K562 (cell line): ENCODE measurements at regions not wholly inside any gene's neighbourhood (a gene's known extent, or its start where the extent isn't known, plus 50 kb on each side); places are given as distances from the start of the nearest gene placed in this dataset.
"Not testable (repeated sequence)": the region's sequence is repeated elsewhere in the genome, so short reads cannot be mapped to it uniquely, and the experiment has no call there.

Experiments
- ATAC-seq: fragments of 200-7000 bp; cut with Tn5 transposase; 3 replicates; pipeline ENCODE4 v1.9.1; 2020; ENCODE audit warnings: moderate library complexity
- BruUV-seq: library from RNA; stranded (reverse); fragments of 400-500 nt; replicated peaks from 2 replicates; lab custom pipeline; 2021; lab: Mats Ljungman, UMichigan
- CTCF ChIA-PET: fragments of 300-600 bp; formaldehyde crosslinking; extraction: SDS; loops from one replicate; lab custom pipeline; 2021; ENCODE audit warnings: low intra/inter-chr PET ratio; lab: Yijun Ruan, JAX
- POLR2A ChIA-PET: fragments of 300-600, 350-650 bp; sonication (Branson Sonifier 250); formaldehyde crosslinking; extraction: SDS; loops from one replicate; lab custom pipeline; 2021; ENCODE audit warnings: antibody characterized with exemption, inconsistent platforms; lab: Yijun Ruan, JAX
- DNase-seq, 4 experiments: peaks; one replicate each; pipeline versions ENCODE4 v3.0.0 to v3.0.0-alpha.2; 2011 to 2018; ENCODE audit warnings: low spot score in 3 of 4, mixed read lengths in 3 of 4; ENCODE audit errors: extremely low read depth in 1 of 4
- FAIRE-seq: peaks from 2 replicates; lab custom pipeline; 2011; peaks lifted over from hg19 to GRCh38; lab: Jason Lieb, UNC
- H2AFZ ChIP-seq: 2 replicates; pipeline ENCODE4 v1.6.0; 2011; ENCODE audit warnings: low read depth, low read length, control low read depth, inconsistent platforms
- H3K27ac ChIP-seq: fragments of 200-600 bp; 3 replicates; pipeline ENCODE4 v1.8.0; 2011; ENCODE audit warnings: low read depth, mild to moderate bottlenecking, control low read depth, inconsistent platforms, low read length, moderate library complexity, mixed read lengths; ENCODE audit errors: extremely low read depth
- H3K27me3 ChIP-seq, 2 experiments: fragments of 300-600 bp in 1 of 2; 2 replicates in 1 of 2; 3 replicates in 1 of 2; pipeline versions ENCODE4 v1.6.0 to v1.8.0; 2011; ENCODE audit warnings: inconsistent platforms in 2 of 2, low read length in 2 of 2, mild to moderate bottlenecking in 1 of 2, mixed read lengths in 1 of 2, moderate library complexity in 1 of 2; ENCODE audit not compliant: control insufficient read depth in 2 of 2, insufficient read depth in 2 of 2
- H3K36me3 ChIP-seq: fragments of 300-600 bp; 3 replicates; pipeline ENCODE4 v1.8.0; 2011; ENCODE audit warnings: mild to moderate bottlenecking, low read length, inconsistent platforms; ENCODE audit not compliant: control insufficient read depth, insufficient read depth
- H3K4me1 ChIP-seq, 2 experiments: fragments of 200-600 bp in 1 of 2; replicated peaks in 1 of 2; 2 replicates in 1 of 2; 3 replicates in 1 of 2; pipeline versions ENCODE4 v1.5.1 to v1.8.0; 2011; ENCODE audit warnings: inconsistent platforms in 2 of 2, low read length in 2 of 2, mild to moderate bottlenecking in 1 of 2, mixed read lengths in 1 of 2, moderate library complexity in 1 of 2; ENCODE audit not compliant: control insufficient read depth in 2 of 2, insufficient read depth in 2 of 2
- H3K4me2 ChIP-seq: 2 replicates; pipeline ENCODE4 v1.6.1; 2011; ENCODE audit warnings: low read length, control low read depth, inconsistent platforms, mixed read lengths; ENCODE audit not compliant: insufficient read depth
- H3K4me3 ChIP-seq: fragments of 200-600 bp; sonication (generic), shearing (Covaris generic); 2 replicates; pipeline ENCODE4 v1.5.1; 2016; ENCODE audit warnings: control low read depth, inconsistent platforms
- H3K79me2 ChIP-seq: fragments of 200-600 bp; 3 replicates; pipeline ENCODE4 v1.8.0; 2011; ENCODE audit warnings: low read length, inconsistent platforms; ENCODE audit not compliant: control insufficient read depth, insufficient read depth
- H3K9ac ChIP-seq, 2 experiments: 2 replicates each; pipeline versions ENCODE4 v1.6.0 to v1.6.1; 2011; ENCODE audit warnings: low read depth in 2 of 2, low read length in 2 of 2, control low read depth in 1 of 2, inconsistent platforms in 1 of 2, mild to moderate bottlenecking in 1 of 2, mixed read lengths in 1 of 2; ENCODE audit not compliant: insufficient read depth in 1 of 2
- H3K9me1 ChIP-seq: one replicate; pipeline ENCODE4 v1.6.0; 2011; ENCODE audit warnings: inconsistent platforms, mild to moderate bottlenecking, low read length, moderate library complexity; ENCODE audit not compliant: control insufficient read depth, insufficient read depth
- H3K9me3 ChIP-seq: replicated peaks from 2 replicates; pipeline ENCODE4 v1.5.1; 2011; ENCODE audit warnings: low read depth, low read length, inconsistent platforms; ENCODE audit not compliant: control insufficient read depth, insufficient read depth
- H4K20me1 ChIP-seq: replicated peaks from 2 replicates; pipeline ENCODE4 v1.6.1; 2011; ENCODE audit warnings: low read length, inconsistent platforms, mixed read lengths; ENCODE audit not compliant: control insufficient read depth, insufficient read depth
- ESRRA ChIP-seq: fragments of 450-650 bp; IDR thresholded peaks from 2 replicates; pipeline ENCODE4 v1.6.1; 2014; ENCODE audit warnings: low read depth, mild to moderate bottlenecking, moderate library complexity, borderline replicate concordance
- ZNF316 ChIP-seq: fragments of 450-650 bp; IDR thresholded peaks from 2 replicates; pipeline ENCODE4 v1.6.1; 2016
- WGBS: fragments of 100-300 bp; shearing (Covaris generic); methylation state at CpG from one replicate; pipeline ENCODE4 v1.1.6; 2016; ENCODE audit warnings: low coverage, mixed read lengths; ENCODE audit not compliant: insufficient coverage; ENCODE audit errors: missing lambda C conversion rate; 5-methylcytosine and 5-hydroxymethylcytosine counted together
- in situ Hi-C: fragments of 300-500 bp; cut with MboI; formaldehyde crosslinking; loops from 4 replicates; pipeline ENCODE4 v1.15.0; 2018; ENCODE audit warnings: inconsistent platforms, mixed read lengths
- intact Hi-C: fragments of 100-400 bp; cut with micrococcal nuclease; formaldehyde crosslinking; loops from 2 replicates; pipeline ENCODE4 v1.14.2; 2022

DNA sequence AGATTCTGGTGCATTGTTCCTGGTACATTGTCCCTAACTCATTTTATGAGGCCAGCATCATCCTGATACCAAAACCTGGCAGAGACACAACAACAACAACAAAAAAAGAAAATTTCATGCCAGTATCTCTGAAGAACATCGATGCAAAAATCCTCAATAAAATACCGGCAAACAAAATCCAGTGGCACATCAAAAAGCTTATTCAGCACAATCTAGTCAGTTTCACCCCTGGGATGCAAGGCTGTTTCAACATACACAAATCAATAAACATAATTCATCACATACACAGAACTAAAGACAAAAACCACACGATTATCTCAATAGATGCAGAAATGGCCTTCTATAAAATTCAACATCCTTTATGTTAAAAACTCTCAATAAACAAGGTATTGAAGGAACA lies 477.4 kb downstream of the SOCS6 start:
- H4K20me1 ChIP-seq, DNase-seq, ATAC-seq, POLR2A ChIA-PET, H3K79me2 ChIP-seq, FAIRE-seq, H3K27ac ChIP-seq, H3K4me2 ChIP-seq, CTCF ChIA-PET, BruUV-seq, in situ Hi-C loops, intact Hi-C loops, H3K9me1 ChIP-seq, H3K9me3 ChIP-seq, H3K9ac ChIP-seq, H3K4me1 ChIP-seq, H3K4me3 ChIP-seq, H2AFZ ChIP-seq, H3K27me3 ChIP-seq, H3K36me3 ChIP-seq: not testable (repeated sequence)
- 0% methylated on average over 3 of the region's 3 CpGs for WGBS
- TF ChIP-seq ZNF316: peak; percentile 29; the same call in 1 of the 2 replicates

DNA sequence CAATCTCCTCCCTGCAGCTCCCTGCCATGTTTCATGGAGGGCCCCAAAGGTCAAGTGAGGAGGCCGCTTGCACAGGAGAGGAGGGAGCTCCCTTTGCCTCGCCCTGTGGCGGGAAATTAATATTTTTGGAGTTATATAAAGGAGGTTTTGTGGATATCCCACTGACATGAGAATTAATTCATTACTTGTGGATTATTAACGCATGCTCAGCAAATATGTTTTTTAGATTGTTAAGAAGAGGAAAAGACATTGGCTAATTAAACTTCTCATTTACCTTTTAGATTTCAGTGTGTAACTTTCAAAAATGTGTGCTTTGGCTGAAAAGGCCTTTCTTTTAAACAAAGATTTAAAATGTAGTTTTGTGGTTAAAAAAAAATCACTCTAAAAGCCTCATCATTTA lies 474.0 kb downstream of the SOCS6 start:
- ATAC-seq: no peak
- Histone ChIP-seq H3K9me3 (no peaks in the 10 kb centered on the region), H3K9ac (no peak overlapping the region)
- TF ChIP-seq ZNF316 (0 out of 2 replicates have a peak, but pooled peaks have one; percentile 4), ESRRA (no peak)
- TF ChIP-seq, all 486 proteins: peak for 1
- H4K20me1 ChIP-seq: no peaks in the 10 kb centered on the region
- POLR2A ChIA-PET: no interaction called here
- no peaks in the 10 kb centered on the region for H3K36me3 ChIP-seq
- H3K9me1 ChIP-seq: no peaks in the 10 kb centered on the region
- H3K4me1 ChIP-seq: no peaks in the 10 kb centered on the region
- DNase-seq: no peak
- no peaks in the 10 kb centered on the region for H3K27me3 ChIP-seq
- in situ Hi-C loops (no loop called here), intact Hi-C loops (no loop called here)
- no peak for FAIRE-seq
- H3K79me2 ChIP-seq: no peaks in the 10 kb centered on the region
- no peak overlapping the region for H3K4me3 ChIP-seq
- H3K4me2 ChIP-seq: no peak overlapping the region
- BruUV-seq: no TSS peak
- WGBS: 0% methylated on average over 4 of the region's 4 CpGs
- no peak overlapping the region for H2AFZ ChIP-seq
- H3K27ac ChIP-seq: no peak overlapping the region
- CTCF ChIA-PET: no interaction called here
